HG02763 (cell line): ENCODE measurements at regions not wholly inside any gene's neighbourhood (a gene's known extent, or its start where the extent isn't known, plus 50 kb on each side); places are given as distances from the start of the nearest gene placed in this dataset.

ENCODE experiments used
- ATAC-seq: cut with Tn5 transposase; IDR thresholded peaks from one replicate; pipeline ENCODE4 v1.9.1; 2021; ENCODE audit warnings: mild to moderate bottlenecking, moderate library complexity; ENCODE audit not compliant: unreplicated experiment

- ATAC-seq: no peak
These were observed 439.1 kb downstream of the GRB14 start for GRCh38 chr2:164182116-164182627.

- no peak for ATAC-seq
These were observed 442.3 kb downstream of the GRB14 start for GRCh38 chr2:164178835-164179465.

GRCh38 chr2:164164602-164165001 lies 428.8 kb upstream of the FIGN start:
- no peak for ATAC-seq

DNA sequence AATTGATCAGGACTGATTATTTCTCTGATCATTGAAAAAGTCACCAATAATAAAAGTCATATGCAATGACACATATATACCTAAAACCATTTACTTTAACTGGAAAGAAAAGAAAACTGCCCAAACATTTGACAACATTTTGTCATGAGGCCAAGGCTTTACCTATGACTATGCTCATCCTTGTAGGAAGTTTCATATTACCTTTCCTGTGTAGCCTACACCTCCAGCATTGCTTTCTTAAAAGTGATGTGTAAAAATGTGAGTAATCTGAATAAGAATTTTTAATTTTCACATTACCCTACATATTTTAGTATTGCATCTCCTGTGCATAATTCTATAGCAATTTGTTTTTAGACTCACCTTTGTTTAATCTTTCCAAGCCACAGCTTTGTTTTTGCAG lies 419.8 kb upstream of the FIGN start:
- ATAC-seq: no peak

- no peak for ATAC-seq
These were observed 415.7 kb upstream of the FIGN start for GRCh38 chr2:164151522-164151921.

DNA sequence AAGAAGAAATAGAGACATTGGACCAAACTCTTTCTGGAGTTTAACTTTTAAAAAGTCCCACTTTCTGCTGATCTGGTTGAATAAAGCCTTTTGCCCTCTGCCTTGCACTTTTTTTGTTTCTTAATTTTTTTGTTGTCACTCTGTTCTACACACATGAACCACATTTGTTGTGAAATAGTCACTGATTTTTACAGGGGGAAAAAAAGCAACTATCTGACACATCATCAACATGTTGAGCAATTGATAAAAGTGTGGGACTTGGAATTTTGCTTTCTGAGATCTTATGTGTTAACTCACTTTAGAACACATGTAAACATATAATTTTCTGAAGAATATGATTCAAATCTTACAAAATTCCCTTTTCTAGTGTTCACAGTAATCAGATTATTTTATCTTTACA lies 414.8 kb upstream of the FIGN start:
- ATAC-seq: no peak

GRCh38 chr2:164146441-164146840 lies 410.6 kb upstream of the FIGN start:
- no peak for ATAC-seq

DNA sequence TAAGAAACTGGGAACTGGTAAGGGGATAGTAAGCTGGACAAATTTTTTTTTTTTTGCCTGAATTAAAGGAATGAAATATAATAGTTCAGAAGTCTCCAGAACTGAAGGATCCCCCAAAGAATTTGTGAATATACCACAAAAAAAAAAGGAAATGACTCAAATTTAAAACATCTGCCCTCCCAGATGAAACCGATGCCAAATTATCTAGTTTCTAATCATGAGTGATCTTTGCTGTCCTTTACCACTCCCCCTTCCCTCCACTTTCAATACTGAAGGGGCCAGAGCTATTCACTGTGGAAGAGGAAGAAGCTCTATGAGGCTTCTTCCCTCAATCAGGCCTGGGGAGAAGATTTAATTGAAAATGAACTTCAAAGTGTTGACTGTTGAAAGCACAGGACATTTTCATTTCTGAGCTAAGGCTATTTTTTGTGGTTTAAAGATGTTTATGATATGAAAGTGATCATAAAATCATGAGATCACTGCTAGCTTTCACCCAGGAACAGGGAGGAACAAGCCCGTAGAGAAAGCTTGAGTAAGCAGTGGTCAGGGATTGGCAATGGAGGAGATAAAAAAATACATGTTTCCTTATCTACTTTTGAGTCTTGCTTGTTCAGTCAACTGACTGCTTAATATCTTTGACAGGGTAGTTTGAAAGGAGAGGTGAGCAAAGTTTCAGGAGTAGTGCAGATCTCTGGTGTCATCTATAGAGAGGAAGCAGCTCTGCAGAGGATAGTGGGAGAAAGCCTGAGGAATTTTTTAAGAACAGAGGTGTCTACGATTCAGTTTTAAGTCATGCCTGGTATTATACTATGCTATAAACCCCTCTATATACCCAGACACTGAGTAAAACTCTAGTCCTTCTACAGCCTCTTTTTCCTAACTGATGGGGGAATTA lies 409.5 kb upstream of the FIGN start:
- ATAC-seq: no peak

DNA sequence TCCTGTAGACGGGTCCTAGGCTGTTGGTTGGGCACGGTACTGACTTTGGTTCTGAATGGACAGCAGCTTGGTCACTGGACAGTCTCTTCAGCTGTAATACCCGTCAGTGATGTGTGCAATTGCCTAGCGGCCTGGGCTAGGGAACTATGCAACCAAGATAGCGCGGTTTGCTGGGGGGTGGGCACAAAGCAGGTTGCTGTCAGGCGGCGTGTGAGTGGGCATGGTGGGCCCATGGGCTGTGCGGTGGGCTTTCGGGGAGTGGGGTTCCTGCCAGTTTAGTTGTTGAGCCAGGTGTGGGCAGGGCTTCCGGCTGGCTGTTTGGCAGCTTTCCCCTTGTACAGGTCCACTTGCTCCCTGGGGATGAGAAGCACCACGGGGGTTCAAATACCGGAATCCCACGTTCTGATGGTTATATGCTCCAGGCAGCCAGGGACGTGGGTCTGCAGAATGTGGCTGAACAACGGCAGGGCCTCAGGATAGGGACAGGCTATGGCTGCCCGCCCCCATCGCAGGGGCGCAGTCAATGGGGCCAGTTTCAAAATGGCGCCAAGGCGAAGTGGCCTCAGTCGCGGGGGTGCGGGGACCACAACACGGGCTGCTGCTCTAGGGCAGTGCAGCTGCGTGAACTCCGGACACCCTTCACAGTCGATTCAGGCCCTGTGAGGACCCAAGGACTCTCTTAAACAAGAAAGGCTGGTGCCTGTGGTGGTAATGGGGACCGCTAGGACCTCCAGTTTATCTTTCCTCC lies 407.5 kb upstream of the FIGN start:
- no peak for ATAC-seq

- ATAC-seq: no peak
These were observed 406.9 kb upstream of the FIGN start for GRCh38 chr2:164142755-164143154.

GRCh38 chr2:164141271-164141670 lies 405.5 kb upstream of the FIGN start:
- no peak for ATAC-seq

GRCh38 chr2:164138750-164139149 lies 402.9 kb upstream of the FIGN start:
- ATAC-seq: no peak

GRCh38 chr2:164134336-164134735 lies 398.5 kb upstream of the FIGN start:
- no peak for ATAC-seq

DNA sequence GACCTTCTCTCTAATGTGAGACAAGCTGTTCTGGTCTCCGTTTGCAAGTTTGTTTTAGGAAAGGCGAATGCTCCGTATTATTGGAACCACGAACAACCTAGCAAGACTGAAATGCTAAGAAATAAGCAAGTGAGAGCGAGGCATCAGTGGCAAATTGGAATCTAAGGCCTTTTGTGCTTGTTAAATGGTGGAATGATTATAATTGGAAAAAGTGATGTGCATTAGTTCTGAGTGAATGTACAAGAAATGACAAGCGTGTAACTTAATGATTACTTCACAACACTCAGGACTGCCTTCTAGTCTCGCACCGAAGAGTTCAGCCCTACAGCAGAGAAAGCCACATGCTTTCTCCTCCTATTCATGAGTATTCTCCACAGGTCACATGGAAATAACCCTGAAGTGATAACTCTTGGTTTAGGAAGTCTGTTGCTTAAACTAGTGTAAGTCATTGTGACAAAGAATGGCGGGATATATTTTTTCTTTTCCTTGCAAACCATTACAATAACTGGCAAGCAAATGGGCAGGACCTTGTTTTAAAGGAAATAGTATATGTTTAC lies 392.2 kb upstream of the FIGN start:
- no peak for ATAC-seq

- no peak for ATAC-seq
These were observed 391.3 kb upstream of the FIGN start for GRCh38 chr2:164126960-164127660.

- no peak for ATAC-seq
These were observed 380.0 kb upstream of the FIGN start for GRCh38 chr2:164115806-164116205.

DNA sequence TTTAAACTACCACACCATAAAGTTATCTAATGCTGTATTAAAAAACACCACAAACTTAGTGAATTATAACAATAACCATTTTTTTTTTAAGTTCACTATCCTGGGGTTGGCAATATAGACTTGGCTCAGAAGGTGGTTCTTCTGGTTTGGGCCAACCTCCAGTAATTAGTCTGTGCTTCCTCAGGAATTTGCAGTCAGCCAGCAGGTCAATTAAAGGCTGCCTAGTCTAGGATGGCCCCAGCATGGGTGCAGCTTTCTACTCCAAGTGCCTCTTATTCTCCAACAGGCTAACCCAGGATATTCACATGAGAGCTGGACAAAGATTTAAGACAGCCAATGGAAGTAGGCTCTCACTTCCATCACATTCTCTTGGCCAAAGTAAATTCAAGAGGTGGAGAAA lies 379.1 kb upstream of the FIGN start:
- no peak for ATAC-seq

DNA sequence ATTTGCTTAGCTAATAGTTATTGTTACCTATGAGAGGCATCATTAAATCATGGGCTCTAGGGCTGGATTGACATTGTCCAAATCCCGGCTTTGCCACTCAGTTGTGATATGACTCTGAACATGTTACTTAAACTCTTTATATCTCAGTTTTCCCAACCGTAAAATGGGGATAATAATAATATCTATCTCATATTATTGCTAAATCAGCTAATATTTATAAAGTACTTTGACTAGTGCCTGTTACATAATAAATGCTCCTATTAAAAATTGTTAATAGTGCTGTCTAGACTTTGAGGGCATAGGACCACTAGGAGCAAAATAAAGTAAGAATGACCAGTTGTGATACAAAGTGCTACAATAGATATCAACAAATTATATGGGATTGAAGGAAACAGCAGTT lies 376.3 kb upstream of the FIGN start:
- ATAC-seq: no peak

GRCh38 chr2:164110515-164110914 lies 374.7 kb upstream of the FIGN start:
- no peak for ATAC-seq

DNA sequence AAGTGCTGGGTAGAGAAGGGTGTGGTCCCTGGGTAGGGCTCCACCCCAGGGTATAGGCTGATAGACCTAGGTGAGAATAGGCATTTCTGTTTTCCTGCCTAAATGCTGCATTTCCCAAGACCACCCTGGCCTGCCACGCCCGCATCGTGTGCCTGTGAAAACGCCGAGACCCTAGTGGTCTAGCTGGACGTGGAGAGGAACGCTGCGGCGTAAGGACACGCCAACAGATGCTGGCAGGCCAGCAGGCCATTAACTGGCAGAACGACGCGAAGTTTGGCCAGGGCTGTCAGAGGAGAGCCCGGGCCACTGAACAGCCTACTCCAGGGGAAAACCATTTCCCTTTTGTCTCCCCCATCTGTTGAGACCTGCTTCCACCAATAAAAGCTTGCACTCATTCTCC lies 373.2 kb upstream of the FIGN start:
- ATAC-seq: no peak

DNA sequence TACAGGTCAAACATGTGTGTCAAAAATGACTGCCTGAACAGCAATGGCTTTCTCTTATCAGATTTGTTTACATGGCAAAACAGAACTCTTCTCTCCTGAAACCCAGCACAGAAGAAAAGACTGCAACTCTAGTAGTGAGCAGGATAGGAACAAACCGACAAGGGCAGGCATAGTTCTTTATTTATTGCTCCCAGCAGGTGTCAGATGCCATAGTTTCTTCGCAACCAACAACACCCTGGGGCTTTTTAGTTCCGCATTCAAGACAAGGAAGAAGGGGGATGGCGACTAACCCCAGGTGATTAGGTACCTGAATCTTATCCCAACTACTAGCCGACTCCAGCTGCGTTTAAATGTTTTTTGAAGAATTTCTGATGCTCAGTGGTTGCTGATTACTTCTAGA lies 367.5 kb upstream of the FIGN start:
- ATAC-seq: no peak
